ENCODE measurements at regions not wholly inside any gene's neighbourhood (a gene's known extent, or its start where the extent isn't known, plus 50 kb on each side); places are given as distances from the start of the nearest gene placed in this dataset.

DNA sequence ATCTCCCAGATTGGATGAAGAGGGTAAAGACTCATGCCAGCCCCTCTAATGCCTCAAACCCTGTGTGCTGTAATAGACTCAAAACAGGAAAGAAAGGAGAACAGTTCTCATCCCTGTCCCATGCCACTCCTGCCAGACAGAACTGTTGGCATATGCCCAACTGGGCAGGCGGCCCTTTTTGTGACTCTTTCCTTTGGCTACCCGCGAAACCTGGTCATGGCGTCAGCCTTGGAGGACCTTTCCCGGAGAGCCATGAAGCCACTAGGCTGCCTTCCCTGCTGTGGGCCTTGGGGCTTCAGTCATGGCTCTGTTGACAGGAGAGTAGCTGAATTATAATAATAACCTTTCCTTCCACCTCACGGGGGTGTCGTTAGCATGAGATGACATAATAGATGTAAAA lies 75.9 kb upstream of the SEMA6A start:
- DNase-seq: no peak

DNA sequence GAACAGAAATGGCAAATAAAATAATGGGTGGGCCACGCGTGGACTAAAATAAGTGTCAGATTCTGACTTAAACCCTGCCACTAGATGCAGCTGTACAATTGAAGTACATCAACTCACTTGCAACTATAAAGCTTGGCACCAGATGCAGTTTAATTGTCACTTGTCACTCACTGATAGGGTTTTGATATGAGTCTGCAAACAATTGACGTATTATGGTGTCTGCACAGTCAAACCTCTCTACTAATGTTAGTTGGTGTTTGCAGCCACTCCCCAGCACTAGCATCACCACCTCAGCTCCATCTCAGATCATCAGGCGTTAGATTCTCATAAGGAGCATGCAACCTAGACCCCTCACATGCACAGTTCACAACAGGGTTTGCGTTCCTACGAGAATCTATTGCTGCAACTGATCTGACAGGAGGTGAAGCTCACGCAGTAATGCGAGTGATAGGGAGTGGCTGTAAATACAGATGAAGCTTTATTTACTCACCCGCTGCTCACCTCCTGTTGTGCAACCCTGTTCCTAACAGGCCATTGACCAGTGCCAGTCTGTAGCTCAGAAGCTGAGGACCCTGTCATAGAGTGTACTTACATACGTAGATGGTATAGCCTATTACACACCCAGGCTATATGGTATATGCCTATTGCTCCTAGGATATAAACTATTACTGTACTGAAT lies 72.1 kb upstream of the SEMA6A start:
- DNase-seq: no peak

DNA sequence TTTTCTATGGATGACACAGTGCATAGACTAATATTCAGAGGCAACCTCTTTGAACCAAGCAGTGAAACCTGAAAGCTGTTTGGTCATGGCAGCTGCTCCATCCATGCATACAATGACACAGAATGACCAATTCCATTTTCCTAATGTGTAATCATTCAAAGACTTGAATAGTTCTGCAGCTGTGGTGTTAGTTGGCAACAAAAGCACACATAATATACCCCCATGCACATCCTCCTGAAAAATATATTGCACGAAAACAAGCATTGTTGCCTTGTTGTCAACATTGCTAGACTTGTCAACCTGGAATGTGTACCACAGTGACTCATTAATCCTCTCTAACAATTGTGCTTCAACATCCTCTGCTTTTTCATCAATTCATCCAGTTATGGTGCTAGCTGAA lies 71.0 kb upstream of the SEMA6A start:
- DNase-seq: no peak

DNA sequence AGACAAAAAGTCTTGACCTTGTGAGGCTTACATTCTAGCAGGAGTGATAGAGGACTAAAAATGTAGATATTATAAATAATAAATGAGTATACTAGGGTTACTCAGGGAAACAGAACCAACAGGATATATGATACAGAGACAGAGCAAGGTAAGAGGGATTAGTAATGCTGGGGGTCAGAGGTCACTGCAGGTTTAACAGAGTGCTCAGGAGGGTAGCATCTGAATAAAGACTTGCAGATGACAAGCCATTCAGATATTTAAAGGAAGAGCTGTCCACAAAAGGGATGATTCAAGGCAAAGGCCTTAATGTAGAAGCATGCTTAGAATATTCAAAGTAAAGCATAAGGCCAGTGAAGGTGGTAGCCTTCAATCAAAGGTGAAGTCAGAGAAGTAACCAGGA lies 65.6 kb upstream of the SEMA6A start:
- no peak for DNase-seq

- DNase-seq: no peak
These were observed 62.6 kb upstream of the SEMA6A start for GRCh38 chr5:116637149-116637740.

GRCh38 chr5:116632890-116633289 lies 58.3 kb upstream of the SEMA6A start:
- no peak for DNase-seq

GRCh38 chr5:116631147-116631546 lies 56.5 kb upstream of the SEMA6A start:
- DNase-seq: no peak

DNA sequence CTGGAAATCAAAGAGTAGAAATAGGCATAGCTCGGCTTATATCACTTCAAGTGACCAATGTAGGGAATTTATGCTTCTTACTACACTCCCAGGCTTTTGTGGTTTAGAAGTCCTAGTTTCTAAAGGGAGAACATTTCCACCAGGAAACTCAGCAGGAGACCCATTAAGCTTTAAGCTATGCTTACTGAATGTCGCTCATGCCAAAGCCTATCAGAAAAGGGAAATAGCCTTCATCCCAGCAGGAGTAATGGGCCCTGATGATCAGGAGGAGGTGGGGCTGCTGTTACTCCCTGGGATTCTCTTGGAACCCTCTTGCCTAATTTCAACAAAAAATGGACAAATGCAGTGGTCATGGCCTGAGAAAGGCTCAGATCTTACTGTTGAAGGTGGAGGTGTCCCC lies 54.5 kb upstream of the SEMA6A start:
- DNase-seq: no peak

DNA sequence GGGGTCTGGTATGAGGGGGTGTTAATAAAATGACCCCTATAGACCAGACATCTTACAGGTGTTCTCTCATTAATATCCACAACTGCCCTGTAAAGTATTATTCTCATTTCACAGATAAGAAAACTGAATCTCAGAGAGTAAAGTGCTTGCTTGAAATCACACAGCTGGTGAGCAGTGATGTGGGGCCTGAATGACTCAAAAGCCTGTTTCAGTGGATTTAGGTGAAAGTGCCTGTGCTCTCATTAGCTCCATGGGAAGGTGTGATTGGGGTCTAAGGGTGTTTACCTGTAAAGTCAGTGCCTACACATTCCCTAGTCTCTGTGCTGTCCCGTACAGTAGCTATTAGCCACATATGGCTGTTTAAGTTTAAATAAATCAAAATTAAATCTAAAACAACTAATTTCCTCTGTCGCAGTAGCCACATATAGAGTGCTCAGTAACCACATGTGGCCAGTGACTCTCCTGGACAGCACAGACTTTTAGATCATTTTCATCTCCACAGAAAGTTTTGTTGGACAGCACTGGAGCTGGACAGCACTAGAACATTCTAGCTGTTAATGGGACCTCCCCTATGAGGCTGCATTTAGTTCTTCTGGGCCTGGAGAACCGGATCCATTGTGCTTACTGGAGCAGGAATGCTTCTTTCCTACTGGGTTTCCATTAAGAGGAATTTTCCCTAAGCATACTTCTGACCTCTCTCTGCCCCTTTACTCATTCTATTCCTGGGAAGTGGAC lies 52.5 kb upstream of the SEMA6A start:
- DNase-seq: no peak

DNA sequence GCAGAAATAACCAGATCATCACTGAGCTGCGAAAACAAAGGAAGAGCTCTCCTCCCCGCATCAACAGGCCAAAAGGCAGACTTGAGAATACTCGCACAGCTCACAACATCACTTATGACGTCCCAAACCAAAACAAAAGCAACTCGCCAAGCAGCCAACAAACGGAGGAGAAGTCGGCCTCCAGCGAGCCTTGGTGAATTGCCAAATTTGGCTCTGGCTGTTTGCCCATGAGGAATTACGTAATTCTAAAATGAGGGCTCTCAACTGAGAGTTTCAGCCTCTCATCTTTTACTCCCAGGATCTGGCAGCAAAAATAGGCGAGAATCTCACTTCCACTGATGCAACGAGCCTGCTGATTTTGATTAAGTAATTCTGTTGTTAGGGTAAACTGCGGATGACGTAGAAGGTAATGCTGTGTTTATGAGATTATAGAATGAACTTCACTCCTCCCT lies 51.7 kb upstream of the SEMA6A start:
- no peak for DNase-seq
